ENCODE measurements at regions not wholly inside any gene's neighbourhood (a gene's known extent, or its start where the extent isn't known, plus 50 kb on each side); places are given as distances from the start of the nearest gene placed in this dataset.

DNA sequence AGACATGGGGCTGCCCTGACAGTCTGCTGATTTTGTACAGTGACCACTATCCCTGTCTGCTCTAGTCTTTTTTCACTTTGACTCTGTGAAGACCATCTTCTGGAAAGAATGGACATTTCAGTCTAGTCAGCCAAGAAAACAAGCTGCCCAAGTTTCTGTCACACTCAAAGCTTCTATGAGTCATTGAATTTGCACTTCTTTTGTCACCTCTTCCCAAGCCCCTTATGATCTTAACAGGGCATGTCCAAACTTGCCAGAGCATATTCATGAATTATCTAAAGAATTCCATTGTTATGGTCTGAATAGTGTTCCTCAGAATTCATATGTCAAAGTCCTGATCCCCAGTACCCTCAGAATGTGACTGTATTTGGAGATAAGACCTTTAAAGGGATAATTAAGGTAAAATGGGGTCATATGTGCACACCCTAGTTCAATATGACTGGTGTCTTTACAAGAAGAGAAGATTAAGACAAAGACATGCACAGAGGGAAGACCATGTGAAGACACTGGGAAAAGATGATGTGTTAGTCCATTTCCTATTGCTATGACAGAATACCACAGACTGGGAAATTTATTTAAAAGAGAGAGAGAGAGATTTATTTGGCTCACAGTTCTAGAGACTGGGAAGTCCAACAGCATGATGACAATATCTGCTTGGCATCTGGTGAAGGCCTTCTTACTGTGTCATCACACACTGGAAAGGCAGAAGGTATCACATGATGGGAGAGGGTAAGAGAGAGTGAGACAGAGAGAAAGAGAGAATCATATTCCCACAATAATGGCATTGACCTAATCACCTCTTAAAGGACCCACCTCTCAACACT, 242.6 kb downstream of the BTG1 start:
- intact Hi-C loops (cut with micrococcal nuclease), result no loop called here
- Histone ChIP-seq H4K20me1 (ENCODE audit: low read length) (no peaks in the 10 kb centered on the region), H3K36me3 (ENCODE audit: low read depth, low read length) (no peaks in the 10 kb centered on the region), H3K9me2 (replicated peaks; ENCODE audit: low read length) (no peaks in the 10 kb centered on the region), H3F3A (ENCODE audit: low read length, unreplicated experiment) (no peaks in the 10 kb centered on the region), H3K27ac (ENCODE audit: low read length) (no peak overlapping the region), H2AFZ (ENCODE audit: low read length) (no peak overlapping the region), H3K27me3 (ENCODE audit: low read length) (no peaks in the 10 kb centered on the region), H3K4me3 (ENCODE audit: low read length) (no peak overlapping the region), H3K4me2 (ENCODE audit: low read length) (no peak overlapping the region), H3K79me2 (ENCODE audit: low read length) (no peaks in the 10 kb centered on the region), H3K9ac (ENCODE audit: low read length) (no peak overlapping the region), H3K9me3 (ENCODE audit: low read length) (no peaks in the 10 kb centered on the region), H3K4me1 (ENCODE audit: insufficient read depth, low read length) (no peaks in the 10 kb centered on the region)
- DNase-seq (no peak), ATAC-seq (no peak)
- BruUV-seq (replicated peaks), result no TSS peak
- ChIA-PET CTCF (no interaction called here), POLR2A (ENCODE audit: unreplicated experiment) (no interaction called here)
- TF ChIP-seq, protein P1, sequence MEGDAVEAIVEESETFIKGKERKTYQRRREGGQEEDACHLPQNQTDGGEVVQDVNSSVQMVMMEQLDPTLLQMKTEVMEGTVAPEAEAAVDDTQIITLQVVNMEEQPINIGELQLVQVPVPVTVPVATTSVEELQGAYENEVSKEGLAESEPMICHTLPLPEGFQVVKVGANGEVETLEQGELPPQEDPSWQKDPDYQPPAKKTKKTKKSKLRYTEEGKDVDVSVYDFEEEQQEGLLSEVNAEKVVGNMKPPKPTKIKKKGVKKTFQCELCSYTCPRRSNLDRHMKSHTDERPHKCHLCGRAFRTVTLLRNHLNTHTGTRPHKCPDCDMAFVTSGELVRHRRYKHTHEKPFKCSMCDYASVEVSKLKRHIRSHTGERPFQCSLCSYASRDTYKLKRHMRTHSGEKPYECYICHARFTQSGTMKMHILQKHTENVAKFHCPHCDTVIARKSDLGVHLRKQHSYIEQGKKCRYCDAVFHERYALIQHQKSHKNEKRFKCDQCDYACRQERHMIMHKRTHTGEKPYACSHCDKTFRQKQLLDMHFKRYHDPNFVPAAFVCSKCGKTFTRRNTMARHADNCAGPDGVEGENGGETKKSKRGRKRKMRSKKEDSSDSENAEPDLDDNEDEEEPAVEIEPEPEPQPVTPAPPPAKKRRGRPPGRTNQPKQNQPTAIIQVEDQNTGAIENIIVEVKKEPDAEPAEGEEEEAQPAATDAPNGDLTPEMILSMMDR (conservative IDR thresholded peaks at IDR 0.05; ENCODE audit: low read depth, low read length), result no peak

DNA sequence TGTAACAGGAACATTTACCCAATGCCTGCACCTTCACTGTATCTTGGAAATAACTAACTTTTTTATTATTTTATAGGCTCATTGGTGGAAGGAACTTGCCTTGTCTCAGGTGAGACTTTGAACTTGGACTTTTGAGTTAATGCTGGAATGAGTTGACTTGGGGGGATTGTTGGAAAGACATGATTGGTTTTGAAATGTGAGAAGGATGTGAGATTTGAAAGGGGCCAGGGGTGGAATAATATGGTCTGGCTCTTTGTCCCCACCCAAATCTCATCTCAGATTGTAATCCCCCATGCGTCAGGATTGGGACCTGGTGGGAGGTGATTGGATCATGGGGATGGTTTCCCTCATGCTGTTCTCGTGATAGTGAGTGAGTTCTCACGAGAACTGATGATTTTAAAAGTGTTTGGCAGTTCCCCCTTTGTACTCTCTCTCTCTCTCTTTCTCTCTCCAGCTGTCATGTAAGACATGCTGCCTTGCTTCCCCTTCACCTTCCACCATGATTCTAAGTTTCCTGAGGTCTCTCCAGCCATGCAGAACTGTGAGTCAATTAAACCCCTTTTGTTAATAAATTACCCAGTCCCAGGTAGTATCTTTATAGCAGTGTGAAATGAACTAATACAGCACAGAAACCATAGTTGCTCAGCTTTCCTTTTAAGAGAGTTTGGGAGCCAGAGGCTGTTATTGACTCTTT, 244.1 kb downstream of the BTG1 start:
- no peaks in the 10 kb centered on the region for H3F3A ChIP-seq (ENCODE audit: low read length, unreplicated experiment)
- no peaks in the 10 kb centered on the region for H4K20me1 ChIP-seq (ENCODE audit: low read length)
- ATAC-seq (no peak), DNase-seq (no peak)
- no peaks in the 10 kb centered on the region for H3K36me3 ChIP-seq (ENCODE audit: low read depth, low read length)
- no peaks in the 10 kb centered on the region for H3K4me1 ChIP-seq (ENCODE audit: insufficient read depth, low read length)
- no peaks in the 10 kb centered on the region for H3K27me3 ChIP-seq (ENCODE audit: low read length)
- no peak overlapping the region for H2AFZ ChIP-seq (ENCODE audit: low read length)
- no peak overlapping the region for H3K4me3 ChIP-seq (ENCODE audit: low read length)
- no peak overlapping the region for H3K27ac ChIP-seq (ENCODE audit: low read length)
- TF ChIP-seq, protein P1 (conservative IDR thresholded peaks at IDR 0.05; ENCODE audit: low read depth, low read length), result no peak
- no peak for TF ChIP-seq EZH2phosphoT487 (IDR thresholded peaks at IDR 0.05; ENCODE audit: borderline replicate concordance, low read length)
- no peak for TF ChIP-seq EZH2 (IDR thresholded peaks at IDR 0.05; ENCODE audit: low read length, unreplicated experiment)
- POLR2A ChIA-PET (ENCODE audit: unreplicated experiment), result no interaction called here
- intact Hi-C loops (cut with micrococcal nuclease), result no loop called here
- H3K9me3 ChIP-seq (ENCODE audit: low read length), result no peaks in the 10 kb centered on the region
- no peak overlapping the region for H3K4me2 ChIP-seq (ENCODE audit: low read length)
- H3K9ac ChIP-seq (ENCODE audit: low read length), result no peak overlapping the region
- no TSS peak for BruUV-seq (replicated peaks)
- H3K79me2 ChIP-seq (ENCODE audit: low read length), result no peaks in the 10 kb centered on the region
- H3K9me2 ChIP-seq (replicated peaks; ENCODE audit: low read length), result no peaks in the 10 kb centered on the region
- CTCF ChIA-PET, result no interaction called here

- H3K9ac ChIP-seq (ENCODE audit: low read length), result no peak overlapping the region
- ATAC-seq, result no peak
- no peaks in the 10 kb centered on the region for H3K36me3 ChIP-seq (ENCODE audit: low read depth, low read length)
- no peaks in the 10 kb centered on the region for H3K9me3 ChIP-seq (ENCODE audit: low read length)
- H3K27ac ChIP-seq (ENCODE audit: low read length), result no peak overlapping the region
- TF ChIP-seq EZH2phosphoT487 (IDR thresholded peaks at IDR 0.05; ENCODE audit: borderline replicate concordance, low read length), result no peak
- no peak for TF ChIP-seq EZH2 (IDR thresholded peaks at IDR 0.05; ENCODE audit: low read length, unreplicated experiment)
- TF ChIP-seq, protein P1 (conservative IDR thresholded peaks at IDR 0.05; ENCODE audit: low read depth, low read length), result no peak
- POLR2A ChIA-PET (ENCODE audit: unreplicated experiment), result no interaction called here
- no peak overlapping the region for H3K4me2 ChIP-seq (ENCODE audit: low read length)
- BruUV-seq (replicated peaks), result no TSS peak
- H3K9me2 ChIP-seq (replicated peaks; ENCODE audit: low read length), result no peaks in the 10 kb centered on the region
- no peak for DNase-seq
- intact Hi-C loops (cut with micrococcal nuclease), result no loop called here
- no peaks in the 10 kb centered on the region for H3K79me2 ChIP-seq (ENCODE audit: low read length)
- no peaks in the 10 kb centered on the region for H4K20me1 ChIP-seq (ENCODE audit: low read length)
- no peak overlapping the region for H3K4me3 ChIP-seq (ENCODE audit: low read length)
- CTCF ChIA-PET, result no interaction called here
- H3K4me1 ChIP-seq (ENCODE audit: insufficient read depth, low read length), result no peaks in the 10 kb centered on the region
- no peak overlapping the region for H2AFZ ChIP-seq (ENCODE audit: low read length)
- H3K27me3 ChIP-seq (ENCODE audit: low read length), result no peaks in the 10 kb centered on the region
- no peaks in the 10 kb centered on the region for H3F3A ChIP-seq (ENCODE audit: low read length, unreplicated experiment)
Observed at GRCh38 chr12:91900971-91901370, 244.7 kb downstream of the BTG1 start.

Measured in PC-3 (cell line).